HL-60 (cell line): ENCODE measurements at regions not wholly inside any gene's neighbourhood (a gene's known extent, or its start where the extent isn't known, plus 50 kb on each side); places are given as distances from the start of the nearest gene placed in this dataset.
"Not testable (repeated sequence)": the region's sequence is repeated elsewhere in the genome, so short reads cannot be mapped to it uniquely, and the experiment has no call there.

Experiments used
- GABPA ChIP-seq: IDR thresholded peaks from 2 replicates; pipeline ENCODE4 v1.6.1; 2012; ENCODE audit warnings: low read depth
- POLR2AphosphoS5 ChIP-seq: IDR thresholded peaks from 2 replicates; pipeline ENCODE4 v1.6.1; 2012; ENCODE audit warnings: low read depth
- SPI1 ChIP-seq: IDR thresholded peaks from 2 replicates; pipeline ENCODE4 v1.6.1; 2012; ENCODE audit warnings: low read depth, mild to moderate bottlenecking, borderline replicate concordance
- TF ChIP-seq, protein P1 (sequence below): IDR thresholded peaks from one replicate; pipeline ENCODE4 v1.5.1; 2011; ENCODE audit warnings: low read length, control low read depth, inconsistent platforms; ENCODE audit not compliant: insufficient read depth
- TF ChIP-seq, protein P2 (sequence below): IDR thresholded peaks from 2 replicates; pipeline ENCODE4 v1.6.1; 2012; ENCODE audit warnings: low read depth; ENCODE audit not compliant: insufficient replicate concordance

DNA sequence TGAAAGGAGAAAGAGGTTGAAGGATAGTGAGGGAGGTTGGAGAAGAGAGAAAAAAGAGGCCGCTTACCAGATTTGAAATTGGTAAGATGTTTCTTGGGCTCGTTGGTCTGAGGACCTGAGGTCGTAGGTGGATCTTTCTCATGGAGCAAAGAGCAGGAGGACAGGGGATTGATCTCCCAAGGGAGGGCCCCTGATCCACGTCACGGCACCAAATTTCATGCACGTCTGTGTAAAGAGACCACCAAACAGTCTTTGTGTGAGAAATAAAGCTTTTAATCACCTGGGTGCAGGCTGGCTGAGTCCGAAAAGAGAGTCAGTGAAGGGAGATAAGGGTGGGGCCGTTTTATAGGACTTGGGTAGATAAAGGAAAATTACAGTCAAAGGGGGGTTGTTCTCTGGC is 479.7 kb upstream of the SLITRK5 start:
- TF ChIP-seq, protein P1, sequence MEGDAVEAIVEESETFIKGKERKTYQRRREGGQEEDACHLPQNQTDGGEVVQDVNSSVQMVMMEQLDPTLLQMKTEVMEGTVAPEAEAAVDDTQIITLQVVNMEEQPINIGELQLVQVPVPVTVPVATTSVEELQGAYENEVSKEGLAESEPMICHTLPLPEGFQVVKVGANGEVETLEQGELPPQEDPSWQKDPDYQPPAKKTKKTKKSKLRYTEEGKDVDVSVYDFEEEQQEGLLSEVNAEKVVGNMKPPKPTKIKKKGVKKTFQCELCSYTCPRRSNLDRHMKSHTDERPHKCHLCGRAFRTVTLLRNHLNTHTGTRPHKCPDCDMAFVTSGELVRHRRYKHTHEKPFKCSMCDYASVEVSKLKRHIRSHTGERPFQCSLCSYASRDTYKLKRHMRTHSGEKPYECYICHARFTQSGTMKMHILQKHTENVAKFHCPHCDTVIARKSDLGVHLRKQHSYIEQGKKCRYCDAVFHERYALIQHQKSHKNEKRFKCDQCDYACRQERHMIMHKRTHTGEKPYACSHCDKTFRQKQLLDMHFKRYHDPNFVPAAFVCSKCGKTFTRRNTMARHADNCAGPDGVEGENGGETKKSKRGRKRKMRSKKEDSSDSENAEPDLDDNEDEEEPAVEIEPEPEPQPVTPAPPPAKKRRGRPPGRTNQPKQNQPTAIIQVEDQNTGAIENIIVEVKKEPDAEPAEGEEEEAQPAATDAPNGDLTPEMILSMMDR = not testable (repeated sequence)
- not testable (repeated sequence) for TF ChIP-seq POLR2AphosphoS5, SPI1, GABPA
- TF ChIP-seq, protein P2, sequence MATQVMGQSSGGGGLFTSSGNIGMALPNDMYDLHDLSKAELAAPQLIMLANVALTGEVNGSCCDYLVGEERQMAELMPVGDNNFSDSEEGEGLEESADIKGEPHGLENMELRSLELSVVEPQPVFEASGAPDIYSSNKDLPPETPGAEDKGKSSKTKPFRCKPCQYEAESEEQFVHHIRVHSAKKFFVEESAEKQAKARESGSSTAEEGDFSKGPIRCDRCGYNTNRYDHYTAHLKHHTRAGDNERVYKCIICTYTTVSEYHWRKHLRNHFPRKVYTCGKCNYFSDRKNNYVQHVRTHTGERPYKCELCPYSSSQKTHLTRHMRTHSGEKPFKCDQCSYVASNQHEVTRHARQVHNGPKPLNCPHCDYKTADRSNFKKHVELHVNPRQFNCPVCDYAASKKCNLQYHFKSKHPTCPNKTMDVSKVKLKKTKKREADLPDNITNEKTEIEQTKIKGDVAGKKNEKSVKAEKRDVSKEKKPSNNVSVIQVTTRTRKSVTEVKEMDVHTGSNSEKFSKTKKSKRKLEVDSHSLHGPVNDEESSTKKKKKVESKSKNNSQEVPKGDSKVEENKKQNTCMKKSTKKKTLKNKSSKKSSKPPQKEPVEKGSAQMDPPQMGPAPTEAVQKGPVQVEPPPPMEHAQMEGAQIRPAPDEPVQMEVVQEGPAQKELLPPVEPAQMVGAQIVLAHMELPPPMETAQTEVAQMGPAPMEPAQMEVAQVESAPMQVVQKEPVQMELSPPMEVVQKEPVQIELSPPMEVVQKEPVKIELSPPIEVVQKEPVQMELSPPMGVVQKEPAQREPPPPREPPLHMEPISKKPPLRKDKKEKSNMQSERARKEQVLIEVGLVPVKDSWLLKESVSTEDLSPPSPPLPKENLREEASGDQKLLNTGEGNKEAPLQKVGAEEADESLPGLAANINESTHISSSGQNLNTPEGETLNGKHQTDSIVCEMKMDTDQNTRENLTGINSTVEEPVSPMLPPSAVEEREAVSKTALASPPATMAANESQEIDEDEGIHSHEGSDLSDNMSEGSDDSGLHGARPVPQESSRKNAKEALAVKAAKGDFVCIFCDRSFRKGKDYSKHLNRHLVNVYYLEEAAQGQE = not testable (repeated sequence)
